ENCODE measurements at regions not wholly inside any gene's neighbourhood (a gene's known extent, or its start where the extent isn't known, plus 50 kb on each side); places are given as distances from the start of the nearest gene placed in this dataset.

- DNase-seq (ENCODE audit: low read depth in 2 of 2) = no peak
Observed at GRCh38 chr4:32417113-32417704, 1697.0 kb downstream of the PCDH7 start.

GRCh38 chr4:32423267-32423666, 1703.1 kb downstream of the PCDH7 start:
- DNase-seq (ENCODE audit: low read depth in 2 of 2) = no peak

- no peak for DNase-seq (ENCODE audit: low read depth in 2 of 2)
Observed at GRCh38 chr4:32425243-32425642, 1705.1 kb downstream of the PCDH7 start.

GRCh38 chr4:32427566-32427965, 1707.4 kb downstream of the PCDH7 start:
- no peak for DNase-seq (ENCODE audit: low read depth in 2 of 2)

- DNase-seq (ENCODE audit: low read depth in 2 of 2) = no peak
Observed at GRCh38 chr4:32429151-32429550, 1709.0 kb downstream of the PCDH7 start.

- DNase-seq (ENCODE audit: low read depth in 2 of 2) = no peak
Observed at GRCh38 chr4:32435308-32435707, 1715.1 kb downstream of the PCDH7 start.

- DNase-seq (ENCODE audit: low read depth in 2 of 2) = no peak
Observed at GRCh38 chr4:32436816-32437215, 1716.6 kb downstream of the PCDH7 start.

- DNase-seq (ENCODE audit: low read depth in 2 of 2) = no peak
Observed at GRCh38 chr4:32440391-32440790, 1720.2 kb downstream of the PCDH7 start.

- DNase-seq (ENCODE audit: low read depth in 2 of 2) = no peak
Observed at GRCh38 chr4:32454482-32454881, 1734.3 kb downstream of the PCDH7 start.

- no peak for DNase-seq (ENCODE audit: low read depth in 2 of 2)
Observed at GRCh38 chr4:32455231-32455630, 1735.1 kb downstream of the PCDH7 start.

- no peak for DNase-seq (ENCODE audit: low read depth in 2 of 2)
Observed at GRCh38 chr4:32460972-32461371, 1740.8 kb downstream of the PCDH7 start.

- no peak for DNase-seq (ENCODE audit: low read depth in 2 of 2)
Observed at GRCh38 chr4:32462944-32463343, 1742.8 kb downstream of the PCDH7 start.

- DNase-seq (ENCODE audit: low read depth in 2 of 2) = no peak
Observed at GRCh38 chr4:32470087-32470585, 1750.0 kb downstream of the PCDH7 start.

- no peak for DNase-seq (ENCODE audit: low read depth in 2 of 2)
Observed at GRCh38 chr4:32472918-32473317, 1752.7 kb downstream of the PCDH7 start.

GRCh38 chr4:32475710-32476109, 1755.5 kb downstream of the PCDH7 start:
- DNase-seq (ENCODE audit: low read depth in 2 of 2) = no peak

GRCh38 chr4:32477518-32477917, 1757.3 kb downstream of the PCDH7 start:
- DNase-seq (ENCODE audit: low read depth in 2 of 2) = no peak

- DNase-seq (ENCODE audit: low read depth in 2 of 2) = no peak
Observed at GRCh38 chr4:32485956-32486355, 1765.8 kb downstream of the PCDH7 start.

GRCh38 chr4:32488690-32489089, 1768.5 kb downstream of the PCDH7 start:
- no peak for DNase-seq (ENCODE audit: low read depth in 2 of 2)

GRCh38 chr4:32499171-32499570, 1779.0 kb downstream of the PCDH7 start:
- DNase-seq (ENCODE audit: low read depth in 2 of 2) = no peak

- DNase-seq (ENCODE audit: low read depth in 2 of 2) = no peak
Observed at GRCh38 chr4:32503241-32503640, 1783.1 kb downstream of the PCDH7 start.

GRCh38 chr4:32506067-32506466, 1785.9 kb downstream of the PCDH7 start:
- DNase-seq (ENCODE audit: low read depth in 2 of 2) = no peak

- DNase-seq (ENCODE audit: low read depth in 2 of 2) = no peak
Observed at GRCh38 chr4:32519060-32519459, 1798.9 kb downstream of the PCDH7 start.

GRCh38 chr4:32525420-32525819, 1805.3 kb downstream of the PCDH7 start:
- no peak for DNase-seq (ENCODE audit: low read depth in 2 of 2)

- no peak for DNase-seq (ENCODE audit: low read depth in 2 of 2)
Observed at GRCh38 chr4:32544846-32545245, 1824.7 kb downstream of the PCDH7 start.

All from stimulated activated CD8-positive, alpha-beta memory T cell treated with anti-CD3 and anti-CD28 coated beads, Interleukin-2, amount 100 ng/mL, for 48 hours (primary cell).